ENCODE measurements at regions not wholly inside any gene's neighbourhood (a gene's known extent, or its start where the extent isn't known, plus 50 kb on each side); places are given as distances from the start of the nearest gene placed in this dataset.

GRCh38 chr1:239707615-239708014, 321.2 kb downstream of the CHRM3 start:
- H3K9me3 ChIP-seq: no peaks in the 10 kb centered on the region
- no peaks in the 10 kb centered on the region for H3K27me3 ChIP-seq
- ATAC-seq (ENCODE audit: low FRiP score in 2 of 2) (no peak), DNase-seq (no peak)
- H3K27ac ChIP-seq: no peak overlapping the region
- TF ChIP-seq POLR2AphosphoS5 (IDR thresholded peaks at IDR 0.05) (no peak), POLR2A (IDR thresholded peaks at IDR 0.05) (no peak), CTCF (IDR thresholded peaks at IDR 0.05) (no peak), EP300 (IDR thresholded peaks at IDR 0.05) (no peak)
- H3K36me3 ChIP-seq: no peaks in the 10 kb centered on the region
- no peak overlapping the region for H3K4me3 ChIP-seq
- no peaks in the 10 kb centered on the region for H3K4me1 ChIP-seq

- ATAC-seq (ENCODE audit: low FRiP score in 2 of 2) (no peak), DNase-seq (no peak)
- no peaks in the 10 kb centered on the region for H3K36me3 ChIP-seq
- H3K9me3 ChIP-seq: no peaks in the 10 kb centered on the region
- no peak overlapping the region for H3K27ac ChIP-seq
- no peak overlapping the region for H3K4me3 ChIP-seq
- H3K27me3 ChIP-seq: no peaks in the 10 kb centered on the region
- TF ChIP-seq EP300 (IDR thresholded peaks at IDR 0.05): no peak
- WGBS, 2 donors: 71 to 94% methylated on average over 1 of the region's 1 CpG
- H3K4me1 ChIP-seq: no peaks in the 10 kb centered on the region
Measured at GRCh38 chr1:239708622-239709021, 322.3 kb downstream of the CHRM3 start.

DNA sequence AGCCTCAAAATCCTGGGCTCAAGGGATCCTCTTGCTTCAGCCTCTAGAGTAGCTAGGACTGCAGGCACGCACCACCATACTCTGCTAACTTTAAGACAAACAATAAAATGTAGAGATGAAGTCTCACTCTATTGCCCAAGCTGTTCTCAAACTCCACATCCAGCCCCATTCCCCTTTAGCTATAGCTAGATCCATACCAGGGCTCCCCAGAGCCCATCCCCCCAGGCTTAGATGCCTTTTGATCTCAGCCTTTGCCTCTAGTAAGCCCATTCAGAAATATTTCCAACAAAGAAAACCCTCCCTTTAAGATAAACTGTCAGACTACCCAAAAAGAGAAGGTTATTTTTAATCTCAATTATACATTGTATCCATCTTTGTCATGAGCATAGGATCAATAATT, 325.4 kb downstream of the CHRM3 start:
- H3K4me3 ChIP-seq: no peak overlapping the region
- ATAC-seq (ENCODE audit: low FRiP score in 2 of 2) (no peak), DNase-seq (no peak)
- H3K4me1 ChIP-seq: peaks cover 0 to 2% (median 0%) of the 10 kb centered on the region in 4 donors
- no peaks in the 10 kb centered on the region for H3K9me3 ChIP-seq
- TF ChIP-seq CTCF (IDR thresholded peaks at IDR 0.05) (no peak), EP300 (IDR thresholded peaks at IDR 0.05) (no peak), POLR2A (IDR thresholded peaks at IDR 0.05) (no peak), POLR2AphosphoS5 (IDR thresholded peaks at IDR 0.05) (no peak)
- no peak overlapping the region for H3K27ac ChIP-seq
- 96 to 100% methylated on average over 1 of the region's 1 CpG for WGBS, 2 donors
- H3K27me3 ChIP-seq: no peaks in the 10 kb centered on the region
- H3K36me3 ChIP-seq: no peaks in the 10 kb centered on the region

GRCh38 chr1:239717097-239717917, 330.9 kb downstream of the CHRM3 start:
- H3K27me3 ChIP-seq: no peaks in the 10 kb centered on the region
- no peak for ATAC-seq (ENCODE audit: low FRiP score in 2 of 2)
- TF ChIP-seq POLR2A (IDR thresholded peaks at IDR 0.05): no peak
- H3K36me3 ChIP-seq: no peaks in the 10 kb centered on the region
- H3K4me1 ChIP-seq: peaks cover 0 to 10% (median 4%) of the 10 kb centered on the region in 4 donors
- 51 to 54% methylated on average over 8 of the region's 8 CpGs for WGBS, 2 donors
- no peak for DNase-seq
- H3K4me3 ChIP-seq: no peak overlapping the region
- no peaks in the 10 kb centered on the region for H3K9me3 ChIP-seq
- no peak overlapping the region for H3K27ac ChIP-seq

- ATAC-seq (ENCODE audit: low FRiP score in 2 of 2) (no peak), DNase-seq (no peak)
- Histone ChIP-seq H3K36me3 (no peaks in the 10 kb centered on the region), H3K27me3 (no peaks in the 10 kb centered on the region), H3K4me3 (no peak overlapping the region), H3K4me1 (peaks cover 0 to 10% (median 4%) of the 10 kb centered on the region in 4 donors), H3K27ac (no peak overlapping the region), H3K9me3 (no peaks in the 10 kb centered on the region)
- WGBS, 2 donors: 33 to 55% methylated on average over 1 of the region's 1 CpG
- TF ChIP-seq POLR2A (IDR thresholded peaks at IDR 0.05): no peak
- TF ChIP-seq CTCF (IDR thresholded peaks at IDR 0.05): no peak
- no peak for TF ChIP-seq EP300 (IDR thresholded peaks at IDR 0.05)
- no peak for TF ChIP-seq POLR2AphosphoS5 (IDR thresholded peaks at IDR 0.05)
Measured at GRCh38 chr1:239717918-239718184, 331.5 kb downstream of the CHRM3 start.

DNA sequence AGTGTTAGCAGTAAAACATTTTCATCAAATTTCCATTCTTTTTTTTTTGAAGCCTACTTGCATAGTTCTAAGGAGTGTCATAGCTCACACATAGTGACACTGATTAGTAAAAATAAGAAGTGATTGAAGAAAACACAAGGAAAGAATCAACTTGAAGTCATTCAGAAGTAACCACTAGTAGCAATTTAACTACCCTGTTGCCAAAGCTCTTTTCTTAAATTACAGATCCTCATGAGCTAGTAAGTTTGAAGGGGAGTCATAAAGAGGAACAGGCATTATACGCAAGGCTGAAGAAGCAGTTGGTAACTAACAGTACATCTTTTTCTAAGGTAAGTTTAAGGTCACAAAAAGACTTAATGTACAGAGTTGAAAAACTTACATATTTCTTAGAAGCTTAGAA, 332.2 kb downstream of the CHRM3 start:
- H3K36me3 ChIP-seq: no peaks in the 10 kb centered on the region
- H3K9me3 ChIP-seq: no peaks in the 10 kb centered on the region
- ATAC-seq (ENCODE audit: low FRiP score in 2 of 2) (no peak), DNase-seq (no peak)
- H3K27ac ChIP-seq: no peak overlapping the region
- H3K27me3 ChIP-seq: no peaks in the 10 kb centered on the region
- 57 to 84% methylated on average over 1 of the region's 1 CpG for whole genome bisulfite sequencing, 2 donors
- H3K4me3 ChIP-seq: no peak overlapping the region
- TF ChIP-seq EP300 (IDR thresholded peaks at IDR 0.05): no peak
- TF ChIP-seq POLR2AphosphoS5 (IDR thresholded peaks at IDR 0.05): no peak
- TF ChIP-seq CTCF (IDR thresholded peaks at IDR 0.05): no peak
- TF ChIP-seq POLR2A (IDR thresholded peaks at IDR 0.05): no peak
- H3K4me1 ChIP-seq: peaks cover 0 to 12% (median 4%) of the 10 kb centered on the region in 4 donors
